ENCODE measurements at regions not wholly inside any gene's neighbourhood (a gene's known extent, or its start where the extent isn't known, plus 50 kb on each side); places are given as distances from the start of the nearest gene placed in this dataset.

DNA sequence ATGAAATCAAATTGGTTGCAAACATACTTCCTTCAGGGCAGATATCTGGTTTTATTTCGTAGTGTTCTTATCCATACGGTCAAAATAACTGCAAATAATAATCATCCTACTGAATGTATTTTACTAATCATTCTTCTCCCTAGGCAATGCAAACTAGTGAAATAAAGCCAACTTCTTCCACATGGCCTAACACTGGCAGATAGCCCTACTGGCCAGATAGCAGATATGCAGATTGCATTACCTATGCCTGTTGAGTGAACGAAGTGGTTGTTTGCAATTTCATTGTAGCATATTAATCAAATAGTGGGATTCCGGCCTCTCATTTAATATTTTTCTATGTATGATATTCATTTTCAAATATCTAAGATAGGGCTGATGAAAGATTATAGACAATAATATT, 116.2 kb downstream of the CENPF start:
- no peak overlapping the region for H3K9ac ChIP-seq (ENCODE audit: insufficient read depth, low read length)
- H2AFZ ChIP-seq (ENCODE audit: low read length), result no peak overlapping the region
- H3K9me3 ChIP-seq (ENCODE audit: control insufficient read depth, insufficient read depth, low read depth, low read length), result no peaks in the 10 kb centered on the region
- H3K27me3 ChIP-seq (ENCODE audit: control insufficient read depth, insufficient read depth, low read length), result no peaks in the 10 kb centered on the region
- H3K4me3 ChIP-seq (replicated peaks in 1 of 4; ENCODE audit: control extremely low read depth in 1 of 4, insufficient read depth in 1 of 4, low read depth in 3 of 4, low read length in 4 of 4), result no peak overlapping the region
- no peaks in the 10 kb centered on the region for H3K4me1 ChIP-seq (ENCODE audit: control insufficient read depth, extremely low read depth, insufficient read depth, low read length)
- TF ChIP-seq, protein P1, sequence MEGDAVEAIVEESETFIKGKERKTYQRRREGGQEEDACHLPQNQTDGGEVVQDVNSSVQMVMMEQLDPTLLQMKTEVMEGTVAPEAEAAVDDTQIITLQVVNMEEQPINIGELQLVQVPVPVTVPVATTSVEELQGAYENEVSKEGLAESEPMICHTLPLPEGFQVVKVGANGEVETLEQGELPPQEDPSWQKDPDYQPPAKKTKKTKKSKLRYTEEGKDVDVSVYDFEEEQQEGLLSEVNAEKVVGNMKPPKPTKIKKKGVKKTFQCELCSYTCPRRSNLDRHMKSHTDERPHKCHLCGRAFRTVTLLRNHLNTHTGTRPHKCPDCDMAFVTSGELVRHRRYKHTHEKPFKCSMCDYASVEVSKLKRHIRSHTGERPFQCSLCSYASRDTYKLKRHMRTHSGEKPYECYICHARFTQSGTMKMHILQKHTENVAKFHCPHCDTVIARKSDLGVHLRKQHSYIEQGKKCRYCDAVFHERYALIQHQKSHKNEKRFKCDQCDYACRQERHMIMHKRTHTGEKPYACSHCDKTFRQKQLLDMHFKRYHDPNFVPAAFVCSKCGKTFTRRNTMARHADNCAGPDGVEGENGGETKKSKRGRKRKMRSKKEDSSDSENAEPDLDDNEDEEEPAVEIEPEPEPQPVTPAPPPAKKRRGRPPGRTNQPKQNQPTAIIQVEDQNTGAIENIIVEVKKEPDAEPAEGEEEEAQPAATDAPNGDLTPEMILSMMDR (conservative IDR thresholded peaks at IDR 0.05 in 1 of 2, IDR thresholded peaks at IDR 0.05 in 1 of 2; ENCODE audit: low read depth in 1 of 2, low read length in 2 of 2), result peak in 1 of 2 donors; percentile 18
- TF ChIP-seq EZH2 (IDR thresholded peaks at IDR 0.05; ENCODE audit: low read length, missing control alignments), result no peak
- H3K27ac ChIP-seq (ENCODE audit: insufficient read depth, low read length), result no peak overlapping the region
- DNase-seq (ENCODE audit: low read depth in 2 of 2), result peak in 1 of 2 donors; percentile 23
- H4K20me1 ChIP-seq (ENCODE audit: control insufficient read depth, extremely low read depth, insufficient read depth, low read length), result no peaks in the 10 kb centered on the region
- H3K4me2 ChIP-seq (ENCODE audit: extremely low read depth, insufficient read depth, low read length), result no peak overlapping the region
- no peaks in the 10 kb centered on the region for H3K36me3 ChIP-seq (ENCODE audit: control insufficient read depth, insufficient read depth, low read length)
- no peaks in the 10 kb centered on the region for H3K79me2 ChIP-seq (ENCODE audit: control insufficient read depth, insufficient read depth, low read length)

GRCh38 chr1:214720561-214720960, 117.6 kb downstream of the CENPF start:
- Histone ChIP-seq H4K20me1 (ENCODE audit: control insufficient read depth, extremely low read depth, insufficient read depth, low read length) (no peaks in the 10 kb centered on the region), H2AFZ (ENCODE audit: low read length) (no peak overlapping the region), H3K36me3 (ENCODE audit: control insufficient read depth, insufficient read depth, low read length) (no peaks in the 10 kb centered on the region), H3K79me2 (ENCODE audit: control insufficient read depth, insufficient read depth, low read length) (no peaks in the 10 kb centered on the region), H3K9ac (ENCODE audit: insufficient read depth, low read length) (no peak overlapping the region), H3K4me1 (ENCODE audit: control insufficient read depth, extremely low read depth, insufficient read depth, low read length) (no peaks in the 10 kb centered on the region), H3K9me3 (ENCODE audit: control insufficient read depth, insufficient read depth, low read depth, low read length) (no peaks in the 10 kb centered on the region), H3K4me2 (ENCODE audit: extremely low read depth, insufficient read depth, low read length) (no peak overlapping the region), H3K4me3 (replicated peaks in 1 of 4; ENCODE audit: control extremely low read depth in 1 of 4, insufficient read depth in 1 of 4, low read depth in 3 of 4, low read length in 4 of 4) (no peak overlapping the region), H3K27ac (ENCODE audit: insufficient read depth, low read length) (no peak overlapping the region), H3K27me3 (ENCODE audit: control insufficient read depth, insufficient read depth, low read length) (no peaks in the 10 kb centered on the region)
- DNase-seq (ENCODE audit: low read depth in 2 of 2), result peak in 1 of 2 donors; percentile 36
- TF ChIP-seq EZH2 (IDR thresholded peaks at IDR 0.05; ENCODE audit: low read length, missing control alignments), result no peak
- TF ChIP-seq, protein P1 (conservative IDR thresholded peaks at IDR 0.05 in 1 of 2, IDR thresholded peaks at IDR 0.05 in 1 of 2; ENCODE audit: low read depth in 1 of 2, low read length in 2 of 2), result no peak

DNA sequence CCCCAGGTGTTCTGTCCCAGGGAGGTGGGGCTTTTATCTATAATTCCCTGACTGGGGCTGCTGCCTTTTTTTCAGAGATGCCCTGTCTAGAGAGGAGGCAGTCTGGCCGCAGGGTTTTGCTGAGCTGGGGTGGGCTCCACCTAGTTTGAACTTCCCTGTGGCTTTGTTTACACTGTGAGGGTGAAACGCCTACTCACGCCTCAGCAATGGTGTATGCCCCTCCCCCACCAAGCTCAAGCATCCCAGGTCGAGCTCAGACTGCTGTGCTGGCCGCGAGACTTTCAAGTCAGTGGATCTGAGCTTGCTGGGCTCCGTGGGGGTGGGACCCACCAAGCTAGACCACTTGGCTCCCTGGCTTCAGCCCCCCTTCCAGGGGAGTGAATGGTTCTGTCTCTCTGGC, 124.3 kb downstream of the CENPF start:
- no peak for DNase-seq (ENCODE audit: low read depth in 2 of 2)
- Histone ChIP-seq H3K27me3 (ENCODE audit: control insufficient read depth, insufficient read depth, low read length) (no peaks in the 10 kb centered on the region), H3K4me3 (replicated peaks in 1 of 4; ENCODE audit: control extremely low read depth in 1 of 4, insufficient read depth in 1 of 4, low read depth in 3 of 4, low read length in 4 of 4) (no peak overlapping the region), H4K20me1 (ENCODE audit: control insufficient read depth, extremely low read depth, insufficient read depth, low read length) (no peaks in the 10 kb centered on the region), H3K4me1 (ENCODE audit: control insufficient read depth, extremely low read depth, insufficient read depth, low read length) (no peaks in the 10 kb centered on the region), H3K36me3 (ENCODE audit: control insufficient read depth, insufficient read depth, low read length) (no peaks in the 10 kb centered on the region), H3K79me2 (ENCODE audit: control insufficient read depth, insufficient read depth, low read length) (no peaks in the 10 kb centered on the region), H3K4me2 (ENCODE audit: extremely low read depth, insufficient read depth, low read length) (no peak overlapping the region), H3K9me3 (ENCODE audit: control insufficient read depth, insufficient read depth, low read depth, low read length) (no peaks in the 10 kb centered on the region), H3K27ac (ENCODE audit: insufficient read depth, low read length) (no peak overlapping the region), H3K9ac (ENCODE audit: insufficient read depth, low read length) (no peak overlapping the region), H2AFZ (ENCODE audit: low read length) (no peak overlapping the region)
- TF ChIP-seq EZH2 (IDR thresholded peaks at IDR 0.05; ENCODE audit: low read length, missing control alignments), result no peak
- TF ChIP-seq, protein P1 (conservative IDR thresholded peaks at IDR 0.05 in 1 of 2, IDR thresholded peaks at IDR 0.05 in 1 of 2; ENCODE audit: low read depth in 1 of 2, low read length in 2 of 2), result no peak
